ENCODE measurements at regions not wholly inside any gene's neighbourhood (a gene's known extent, or its start where the extent isn't known, plus 50 kb on each side); places are given as distances from the start of the nearest gene placed in this dataset.

- H3K27ac ChIP-seq: no peak overlapping the region
- TF ChIP-seq ZFX (IDR thresholded peaks at IDR 0.05; ENCODE audit: borderline replicate concordance) (no peak), CTCF (IDR thresholded peaks at IDR 0.05) (no peak)
These were observed 58.1 kb upstream of the PRMT8 start for GRCh38 chr12:3432868-3433267.

DNA sequence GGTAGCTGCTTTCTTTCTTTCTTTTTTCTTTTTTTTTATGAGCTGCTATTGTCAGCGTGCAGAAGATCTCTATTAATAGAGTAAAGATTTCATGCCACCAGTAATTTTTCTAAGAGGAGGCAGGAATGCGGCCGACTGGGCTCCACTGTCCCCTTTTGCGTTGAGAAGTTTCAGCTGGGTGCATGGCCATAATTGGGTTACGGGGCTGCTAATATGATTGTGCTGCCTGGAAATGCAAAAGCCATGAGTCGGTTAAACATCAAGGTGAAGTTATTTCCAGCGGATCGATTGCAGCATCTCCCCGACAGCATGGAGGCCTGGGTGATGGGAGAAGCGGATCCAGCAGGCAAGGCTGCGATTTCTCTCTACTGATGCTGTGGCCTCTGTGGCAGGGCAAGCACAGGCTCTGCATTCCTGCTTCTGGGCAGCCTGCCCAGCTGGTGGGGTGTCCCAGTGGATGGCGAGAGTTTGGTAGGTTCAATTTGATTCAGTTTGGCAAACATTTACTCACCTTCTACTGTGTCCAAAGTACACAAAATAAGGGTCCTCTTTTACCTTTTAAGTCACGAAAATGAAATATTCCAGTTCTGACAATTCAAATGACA, 54.4 kb upstream of the PRMT8 start:
- no peak for TF ChIP-seq ZFX (IDR thresholded peaks at IDR 0.05; ENCODE audit: borderline replicate concordance)
- TF ChIP-seq CTCF (IDR thresholded peaks at IDR 0.05): no peak
- no peak overlapping the region for H3K27ac ChIP-seq

- no peak overlapping the region for H3K27ac ChIP-seq
- TF ChIP-seq CTCF (IDR thresholded peaks at IDR 0.05) (no peak), ZFX (IDR thresholded peaks at IDR 0.05; ENCODE audit: borderline replicate concordance) (no peak)
These were observed 53.0 kb upstream of the PRMT8 start for GRCh38 chr12:3437986-3438385.

- TF ChIP-seq CTCF (IDR thresholded peaks at IDR 0.05) (no peak), ZFX (IDR thresholded peaks at IDR 0.05; ENCODE audit: borderline replicate concordance) (no peak)
- H3K27ac ChIP-seq: no peak overlapping the region
These were observed 52.6 kb upstream of the PRMT8 start for GRCh38 chr12:3438401-3438800.

All from 22Rv1 (cell line).